ENCODE measurements at regions not wholly inside any gene's neighbourhood (a gene's known extent, or its start where the extent isn't known, plus 50 kb on each side); places are given as distances from the start of the nearest gene placed in this dataset.

GRCh38 chr2:18093196-18093595 lies 214.7 kb downstream of the KCNS3 start:
- Mint-ChIP-seq H3K27ac (ENCODE audit: unreplicated experiment) (no peak overlapping the region), H3K4me3 (ENCODE audit: unreplicated experiment) (no peak overlapping the region), H3K27me3 (ENCODE audit: low read depth) (peaks cover 6% of the 10 kb centered on the region), H3K4me1 (ENCODE audit: low read depth) (no peaks in the 10 kb centered on the region), H3K36me3 (ENCODE audit: low read depth) (no peaks in the 10 kb centered on the region), H3K9me3 (ENCODE audit: low read depth) (no peaks in the 10 kb centered on the region)
- DNase-seq (ENCODE audit: low spot score): no peak
- no peak for TF ChIP-seq CTCF (IDR thresholded peaks at IDR 0.05)

- DNase-seq (ENCODE audit: low spot score): no peak
- no peak overlapping the region for H3K27ac Mint-ChIP-seq (ENCODE audit: unreplicated experiment)
- no peaks in the 10 kb centered on the region for H3K4me1 Mint-ChIP-seq (ENCODE audit: low read depth)
- H3K27me3 Mint-ChIP-seq (ENCODE audit: low read depth): peaks cover 6% of the 10 kb centered on the region
- H3K36me3 Mint-ChIP-seq (ENCODE audit: low read depth): no peaks in the 10 kb centered on the region
- no peaks in the 10 kb centered on the region for H3K9me3 Mint-ChIP-seq (ENCODE audit: low read depth)
- no peak for TF ChIP-seq CTCF (IDR thresholded peaks at IDR 0.05)
- no peak overlapping the region for H3K4me3 Mint-ChIP-seq (ENCODE audit: unreplicated experiment)
These were observed 214.3 kb downstream of the KCNS3 start for GRCh38 chr2:18092760-18093159.

GRCh38 chr2:18085593-18085992 lies 207.1 kb downstream of the KCNS3 start:
- peaks cover 3% of the 10 kb centered on the region for H3K27me3 Mint-ChIP-seq (ENCODE audit: low read depth)
- H3K4me1 Mint-ChIP-seq (ENCODE audit: low read depth): no peaks in the 10 kb centered on the region
- no peak overlapping the region for H3K27ac Mint-ChIP-seq (ENCODE audit: unreplicated experiment)
- no peak overlapping the region for H3K4me3 Mint-ChIP-seq (ENCODE audit: unreplicated experiment)
- DNase-seq (ENCODE audit: low spot score): no peak
- H3K9me3 Mint-ChIP-seq (ENCODE audit: low read depth): peaks cover 5% of the 10 kb centered on the region
- no peaks in the 10 kb centered on the region for H3K36me3 Mint-ChIP-seq (ENCODE audit: low read depth)
- TF ChIP-seq CTCF (IDR thresholded peaks at IDR 0.05): no peak

- Mint-ChIP-seq H3K9me3 (ENCODE audit: low read depth) (peaks cover 5% of the 10 kb centered on the region), H3K27ac (ENCODE audit: unreplicated experiment) (no peak overlapping the region), H3K36me3 (ENCODE audit: low read depth) (no peaks in the 10 kb centered on the region), H3K4me1 (ENCODE audit: low read depth) (no peaks in the 10 kb centered on the region), H3K27me3 (ENCODE audit: low read depth) (no peaks in the 10 kb centered on the region), H3K4me3 (ENCODE audit: unreplicated experiment) (no peak overlapping the region)
- no peak for TF ChIP-seq CTCF (IDR thresholded peaks at IDR 0.05)
- no peak for DNase-seq (ENCODE audit: low spot score)
These were observed 205.9 kb downstream of the KCNS3 start for GRCh38 chr2:18084376-18084775.

- H3K4me3 Mint-ChIP-seq (ENCODE audit: unreplicated experiment): no peak overlapping the region
- H3K4me1 Mint-ChIP-seq (ENCODE audit: low read depth): no peaks in the 10 kb centered on the region
- no peak for TF ChIP-seq CTCF (IDR thresholded peaks at IDR 0.05)
- peaks cover 5% of the 10 kb centered on the region for H3K9me3 Mint-ChIP-seq (ENCODE audit: low read depth)
- no peak for DNase-seq (ENCODE audit: low spot score)
- H3K27ac Mint-ChIP-seq (ENCODE audit: unreplicated experiment): no peak overlapping the region
- H3K27me3 Mint-ChIP-seq (ENCODE audit: low read depth): no peaks in the 10 kb centered on the region
- H3K36me3 Mint-ChIP-seq (ENCODE audit: low read depth): no peaks in the 10 kb centered on the region
These were observed 205.3 kb downstream of the KCNS3 start for GRCh38 chr2:18083806-18084205.

Data from chondrocyte (in vitro differentiated cells).